GM12864 (cell line): ENCODE measurements at regions not wholly inside any gene's neighbourhood (a gene's known extent, or its start where the extent isn't known, plus 50 kb on each side); places are given as distances from the start of the nearest gene placed in this dataset.

Experiments
- DNase-seq: peaks from one replicate; pipeline ENCODE4 v3.0.0-alpha.2; 2011; ENCODE audit warnings: low read depth
- H3K4me3 ChIP-seq: 2 replicates; pipeline ENCODE4 v1.5.1; 2011; ENCODE audit warnings: mild to moderate bottlenecking, low read depth, low read length, control low read depth
- TF ChIP-seq, protein P1 (sequence below): IDR thresholded peaks from 2 replicates; pipeline ENCODE4 v1.5.1; 2011; ENCODE audit warnings: low read depth, mild to moderate bottlenecking, moderate library complexity, low read length, control low read depth, inconsistent platforms; ENCODE audit errors: missing control alignments

- no peak for DNase-seq
- TF ChIP-seq, protein P1, sequence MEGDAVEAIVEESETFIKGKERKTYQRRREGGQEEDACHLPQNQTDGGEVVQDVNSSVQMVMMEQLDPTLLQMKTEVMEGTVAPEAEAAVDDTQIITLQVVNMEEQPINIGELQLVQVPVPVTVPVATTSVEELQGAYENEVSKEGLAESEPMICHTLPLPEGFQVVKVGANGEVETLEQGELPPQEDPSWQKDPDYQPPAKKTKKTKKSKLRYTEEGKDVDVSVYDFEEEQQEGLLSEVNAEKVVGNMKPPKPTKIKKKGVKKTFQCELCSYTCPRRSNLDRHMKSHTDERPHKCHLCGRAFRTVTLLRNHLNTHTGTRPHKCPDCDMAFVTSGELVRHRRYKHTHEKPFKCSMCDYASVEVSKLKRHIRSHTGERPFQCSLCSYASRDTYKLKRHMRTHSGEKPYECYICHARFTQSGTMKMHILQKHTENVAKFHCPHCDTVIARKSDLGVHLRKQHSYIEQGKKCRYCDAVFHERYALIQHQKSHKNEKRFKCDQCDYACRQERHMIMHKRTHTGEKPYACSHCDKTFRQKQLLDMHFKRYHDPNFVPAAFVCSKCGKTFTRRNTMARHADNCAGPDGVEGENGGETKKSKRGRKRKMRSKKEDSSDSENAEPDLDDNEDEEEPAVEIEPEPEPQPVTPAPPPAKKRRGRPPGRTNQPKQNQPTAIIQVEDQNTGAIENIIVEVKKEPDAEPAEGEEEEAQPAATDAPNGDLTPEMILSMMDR = no peak
- H3K4me3 ChIP-seq = no peak overlapping the region
Measured at GRCh38 chr2:180314086-180314485, 307.0 kb upstream of the CWC22 start.

DNA sequence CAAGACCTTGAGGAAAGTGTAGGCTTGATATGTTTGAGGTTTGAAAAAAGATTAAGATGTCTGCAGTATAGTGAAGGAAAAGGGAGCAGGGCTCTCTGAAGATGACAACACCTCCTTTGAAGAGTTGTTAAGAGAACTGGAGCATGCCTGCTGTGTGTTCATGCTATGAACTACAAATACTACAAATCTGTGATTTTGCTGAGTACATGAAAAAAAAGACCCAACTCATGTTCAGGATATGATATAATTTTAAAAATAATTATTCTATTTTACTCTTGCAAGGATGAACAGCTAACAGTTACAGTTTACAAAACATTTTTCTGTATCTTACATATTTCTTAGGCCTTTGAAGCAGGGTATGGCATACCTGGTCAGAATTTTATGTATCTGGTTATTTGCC lies 305.4 kb upstream of the CWC22 start:
- DNase-seq = no peak
- TF ChIP-seq, protein P1 = no peak
- no peak overlapping the region for H3K4me3 ChIP-seq

- no peak for DNase-seq
- TF ChIP-seq, protein P1 = no peak
- no peak overlapping the region for H3K4me3 ChIP-seq
Measured at GRCh38 chr2:180307096-180307495, 300.0 kb upstream of the CWC22 start.

- TF ChIP-seq, protein P1 = no peak
- no peak for DNase-seq
- H3K4me3 ChIP-seq = no peak overlapping the region
Measured at GRCh38 chr2:180306346-180306745, 299.2 kb upstream of the CWC22 start.

GRCh38 chr2:180291552-180292421 lies 284.7 kb upstream of the CWC22 start:
- TF ChIP-seq, protein P1 = no peak
- H3K4me3 ChIP-seq = no peak overlapping the region
- no peak for DNase-seq

DNA sequence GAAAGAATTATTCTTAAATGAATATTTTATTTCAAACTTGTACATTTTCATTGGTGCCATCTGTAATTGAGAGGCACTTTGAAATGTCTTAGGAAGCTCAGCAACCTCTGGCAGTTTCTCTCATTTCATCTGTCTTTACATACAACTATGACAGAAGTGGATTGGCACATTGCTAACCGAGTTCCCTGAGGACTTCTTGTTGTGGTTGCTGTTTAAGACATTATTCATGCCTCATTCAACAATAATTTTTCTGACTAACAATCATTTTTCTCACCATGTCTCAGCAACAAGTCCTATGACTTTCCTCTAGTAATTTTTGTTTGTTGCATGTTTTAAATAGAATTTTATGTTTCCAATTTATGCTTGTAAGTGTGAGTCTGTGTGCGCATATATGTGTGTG lies 284.0 kb upstream of the CWC22 start:
- no peak for DNase-seq
- no peak overlapping the region for H3K4me3 ChIP-seq
- TF ChIP-seq, protein P1 = no peak

DNA sequence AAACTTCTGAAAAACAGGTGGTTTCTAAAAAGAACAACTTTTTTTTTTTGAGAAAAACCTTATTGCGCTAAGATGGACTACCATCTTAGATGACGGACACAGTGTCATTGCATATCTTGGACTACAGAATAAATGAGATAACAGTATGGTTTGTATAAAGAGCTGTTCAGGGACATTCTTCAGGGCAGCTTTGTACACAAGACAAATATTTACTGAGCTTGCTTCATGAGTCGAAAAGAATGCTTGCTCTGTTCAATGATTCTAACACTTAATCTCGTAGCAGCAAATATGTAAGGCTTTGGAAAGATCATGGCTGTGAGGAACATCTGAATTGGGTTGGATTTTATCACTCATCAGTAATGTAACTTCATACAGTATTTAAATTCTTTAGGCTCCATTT lies 282.5 kb upstream of the CWC22 start:
- TF ChIP-seq, protein P1 = no peak
- DNase-seq = no peak
- H3K4me3 ChIP-seq = no peak overlapping the region
